Stimulated activated CD8-positive, alpha-beta memory T cell treated with anti-CD3 and anti-CD28 coated beads, Interleukin-4, amount 100 ng/mL, for 4 hours (primary cell): ENCODE measurements at regions not wholly inside any gene's neighbourhood (a gene's known extent, or its start where the extent isn't known, plus 50 kb on each side); places are given as distances from the start of the nearest gene placed in this dataset.
"Not testable (repeated sequence)": the region's sequence is repeated elsewhere in the genome, so short reads cannot be mapped to it uniquely, and the experiment has no call there.

Experiments
- DNase-seq, 2 donors: peaks; one replicate each; pipeline ENCODE4 v3.0.0-alpha.2; 2020; ENCODE audit warnings: low read depth in 2 of 2, low spot score in 1 of 2

- no peak for DNase-seq
Measured at GRCh38 chr15:92705764-92706163, 50.2 kb upstream of the FAM174B start.

- DNase-seq, result no peak
Measured at GRCh38 chr15:92706201-92706600, 50.6 kb upstream of the FAM174B start.

GRCh38 chr15:92707880-92708551, 52.4 kb upstream of the FAM174B start:
- no peak for DNase-seq

- DNase-seq, result no peak
Measured at GRCh38 chr15:92708635-92709034, 53.1 kb upstream of the FAM174B start.

- DNase-seq, result no peak
Measured at GRCh38 chr15:92709110-92709790, 53.7 kb upstream of the FAM174B start.

GRCh38 chr15:92711457-92711831, 55.9 kb upstream of the FAM174B start:
- DNase-seq, result no peak

- no peak for DNase-seq
Measured at GRCh38 chr15:92714077-92714476, 58.5 kb upstream of the FAM174B start.

GRCh38 chr15:92714477-92715401, 59.2 kb upstream of the FAM174B start:
- DNase-seq, result peak; percentile 33 to 70

- DNase-seq, result no peak
Measured at GRCh38 chr15:92715758-92716157, 60.2 kb upstream of the FAM174B start.

- no peak for DNase-seq
Measured at GRCh38 chr15:92719021-92719420, 63.4 kb upstream of the FAM174B start.

- no peak for DNase-seq
Measured at GRCh38 chr15:92724144-92724543, 68.6 kb upstream of the FAM174B start.

- DNase-seq, result no peak
Measured at GRCh38 chr15:92725171-92725570, 69.6 kb upstream of the FAM174B start.

- DNase-seq, result no peak
Measured at GRCh38 chr15:92728266-92728665, 72.7 kb upstream of the FAM174B start.

GRCh38 chr15:92733090-92733933, 77.7 kb upstream of the FAM174B start:
- DNase-seq, result no peak

- DNase-seq, result no peak
Measured at GRCh38 chr15:92733934-92734521, 78.5 kb upstream of the FAM174B start.

- DNase-seq, result not testable (repeated sequence)
Measured at GRCh38 chr15:92739246-92739645, 83.7 kb upstream of the FAM174B start.

GRCh38 chr15:92745845-92746271, 90.3 kb upstream of the FAM174B start:
- no peak for DNase-seq

GRCh38 chr15:92747047-92747446, 91.5 kb upstream of the FAM174B start:
- DNase-seq, result no peak

GRCh38 chr15:92749216-92749615, 93.6 kb upstream of the FAM174B start:
- no peak for DNase-seq

- no peak for DNase-seq
Measured at GRCh38 chr15:92749946-92750345, 94.4 kb upstream of the FAM174B start.

- no peak for DNase-seq
Measured at GRCh38 chr15:92751528-92751927, 96.0 kb upstream of the FAM174B start.
